HG02943 (cell line): ENCODE measurements at regions not wholly inside any gene's neighbourhood (a gene's known extent, or its start where the extent isn't known, plus 50 kb on each side); places are given as distances from the start of the nearest gene placed in this dataset.

Experiments used
- ATAC-seq: cut with Tn5 transposase; IDR thresholded peaks from one replicate; pipeline ENCODE4 v1.9.1; 2021; ENCODE audit warnings: mild to moderate bottlenecking, low read depth, moderate library complexity; ENCODE audit not compliant: unreplicated experiment

GRCh38 chr4:137343221-137343620, 189.1 kb downstream of the PCDH18 start:
- ATAC-seq, result no peak

GRCh38 chr4:137333031-137333430, 199.3 kb downstream of the PCDH18 start:
- no peak for ATAC-seq

GRCh38 chr4:137312257-137312656, 220.0 kb downstream of the PCDH18 start:
- ATAC-seq, result no peak

- ATAC-seq, result no peak
Measured at GRCh38 chr4:137310593-137311490, 221.5 kb downstream of the PCDH18 start.

- ATAC-seq, result no peak
Measured at GRCh38 chr4:137310166-137310565, 222.1 kb downstream of the PCDH18 start.

- no peak for ATAC-seq
Measured at GRCh38 chr4:137309424-137309823, 222.9 kb downstream of the PCDH18 start.

- no peak for ATAC-seq
Measured at GRCh38 chr4:137307806-137308205, 224.5 kb downstream of the PCDH18 start.

- ATAC-seq, result no peak
Measured at GRCh38 chr4:137300776-137301175, 231.5 kb downstream of the PCDH18 start.

GRCh38 chr4:137299281-137299680, 233.0 kb downstream of the PCDH18 start:
- no peak for ATAC-seq

- ATAC-seq, result no peak
Measured at GRCh38 chr4:137293281-137293680, 239.0 kb downstream of the PCDH18 start.

GRCh38 chr4:137283737-137284136, 248.6 kb downstream of the PCDH18 start:
- ATAC-seq, result no peak

- ATAC-seq, result no peak
Measured at GRCh38 chr4:137278431-137278830, 253.9 kb downstream of the PCDH18 start.

- no peak for ATAC-seq
Measured at GRCh38 chr4:137274404-137274803, 257.9 kb downstream of the PCDH18 start.

- ATAC-seq, result no peak
Measured at GRCh38 chr4:137267024-137267423, 265.3 kb downstream of the PCDH18 start.

GRCh38 chr4:137266511-137266910, 265.8 kb downstream of the PCDH18 start:
- no peak for ATAC-seq

GRCh38 chr4:137263206-137263605, 269.1 kb downstream of the PCDH18 start:
- ATAC-seq, result no peak

GRCh38 chr4:137253949-137254348, 278.3 kb downstream of the PCDH18 start:
- no peak for ATAC-seq

GRCh38 chr4:137249112-137249511, 283.2 kb downstream of the PCDH18 start:
- no peak for ATAC-seq

- no peak for ATAC-seq
Measured at GRCh38 chr4:137238456-137239162, 293.7 kb downstream of the PCDH18 start.

- no peak for ATAC-seq
Measured at GRCh38 chr4:137226900-137227299, 305.4 kb downstream of the PCDH18 start.

- no peak for ATAC-seq
Measured at GRCh38 chr4:137226221-137226620, 306.1 kb downstream of the PCDH18 start.
